ENCODE measurements at regions not wholly inside any gene's neighbourhood (a gene's known extent, or its start where the extent isn't known, plus 50 kb on each side); places are given as distances from the start of the nearest gene placed in this dataset.

DNA sequence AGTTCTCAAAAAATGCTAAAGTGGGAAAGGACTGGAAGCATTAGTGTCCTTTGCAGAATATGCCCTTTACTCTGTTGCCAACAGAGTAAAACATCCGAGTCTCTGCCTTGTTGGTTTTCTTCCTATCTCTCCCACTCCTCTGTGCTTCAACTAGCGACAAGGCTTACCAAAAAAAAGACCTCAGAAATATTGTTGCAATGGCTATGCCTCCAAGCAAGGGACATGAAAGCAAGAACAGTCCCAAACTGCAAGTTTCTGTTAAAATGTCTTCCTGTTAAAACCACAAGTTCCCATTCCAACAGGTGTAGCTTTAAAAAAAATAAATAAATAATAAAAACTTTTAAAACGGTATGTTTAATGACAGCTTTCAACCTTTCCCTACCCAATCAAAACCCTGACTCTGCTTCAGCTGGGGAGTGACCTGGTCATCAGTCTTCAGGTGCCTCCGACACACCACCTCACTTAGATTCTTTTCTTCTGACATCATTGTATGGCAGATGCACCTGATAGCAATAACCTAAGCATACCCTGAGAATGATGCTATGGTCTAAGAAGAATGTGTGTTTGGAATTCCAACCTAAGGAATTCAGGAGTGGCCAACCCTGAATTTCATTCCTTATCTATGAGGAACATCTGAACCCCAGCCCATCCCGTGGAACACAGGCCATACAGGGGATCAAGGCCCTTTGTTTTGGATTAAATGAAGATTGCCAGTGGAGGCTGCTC, 81.0 kb downstream of the RPS29 start:
- no peak overlapping the region for H3K4me3 ChIP-seq
- no peak for DNase-seq (ENCODE audit: low spot score)
- TF ChIP-seq, protein P1, sequence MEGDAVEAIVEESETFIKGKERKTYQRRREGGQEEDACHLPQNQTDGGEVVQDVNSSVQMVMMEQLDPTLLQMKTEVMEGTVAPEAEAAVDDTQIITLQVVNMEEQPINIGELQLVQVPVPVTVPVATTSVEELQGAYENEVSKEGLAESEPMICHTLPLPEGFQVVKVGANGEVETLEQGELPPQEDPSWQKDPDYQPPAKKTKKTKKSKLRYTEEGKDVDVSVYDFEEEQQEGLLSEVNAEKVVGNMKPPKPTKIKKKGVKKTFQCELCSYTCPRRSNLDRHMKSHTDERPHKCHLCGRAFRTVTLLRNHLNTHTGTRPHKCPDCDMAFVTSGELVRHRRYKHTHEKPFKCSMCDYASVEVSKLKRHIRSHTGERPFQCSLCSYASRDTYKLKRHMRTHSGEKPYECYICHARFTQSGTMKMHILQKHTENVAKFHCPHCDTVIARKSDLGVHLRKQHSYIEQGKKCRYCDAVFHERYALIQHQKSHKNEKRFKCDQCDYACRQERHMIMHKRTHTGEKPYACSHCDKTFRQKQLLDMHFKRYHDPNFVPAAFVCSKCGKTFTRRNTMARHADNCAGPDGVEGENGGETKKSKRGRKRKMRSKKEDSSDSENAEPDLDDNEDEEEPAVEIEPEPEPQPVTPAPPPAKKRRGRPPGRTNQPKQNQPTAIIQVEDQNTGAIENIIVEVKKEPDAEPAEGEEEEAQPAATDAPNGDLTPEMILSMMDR (IDR thresholded peaks at IDR 0.05), result no peak
- no peak overlapping the region for H3K27ac ChIP-seq

DNA sequence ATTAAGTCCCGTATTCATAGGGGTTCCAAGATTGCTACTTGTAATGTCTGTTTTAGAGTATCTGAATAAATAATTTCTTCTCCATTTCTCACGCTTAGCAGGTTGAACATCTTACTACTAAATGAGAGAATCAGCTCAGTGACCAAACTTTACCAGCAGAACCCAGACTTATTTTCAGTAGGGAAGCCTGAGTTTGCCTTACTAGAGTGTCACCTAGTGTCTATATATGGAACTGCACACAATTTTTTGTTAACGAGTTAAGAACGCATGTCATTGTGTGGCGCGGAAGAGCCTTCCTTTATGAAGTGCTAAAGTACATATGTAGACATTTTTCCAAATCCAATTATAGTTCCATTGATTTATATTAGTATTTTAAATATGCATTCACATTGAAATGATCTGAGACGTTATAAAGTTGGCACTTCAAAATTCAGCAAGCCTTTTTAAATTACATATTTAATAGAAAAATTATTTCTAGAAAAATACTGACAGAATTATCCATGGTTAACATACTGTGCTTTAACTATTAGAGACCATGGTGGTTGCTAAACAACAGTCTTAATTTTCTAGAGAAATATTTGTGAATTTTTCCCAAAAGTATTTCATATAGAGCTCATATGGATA, 88.3 kb downstream of the RPS29 start:
- no peak for DNase-seq (ENCODE audit: low spot score)
- TF ChIP-seq, protein P1 (IDR thresholded peaks at IDR 0.05), result peak; percentile 73
- no peak overlapping the region for H3K4me3 ChIP-seq

DNA sequence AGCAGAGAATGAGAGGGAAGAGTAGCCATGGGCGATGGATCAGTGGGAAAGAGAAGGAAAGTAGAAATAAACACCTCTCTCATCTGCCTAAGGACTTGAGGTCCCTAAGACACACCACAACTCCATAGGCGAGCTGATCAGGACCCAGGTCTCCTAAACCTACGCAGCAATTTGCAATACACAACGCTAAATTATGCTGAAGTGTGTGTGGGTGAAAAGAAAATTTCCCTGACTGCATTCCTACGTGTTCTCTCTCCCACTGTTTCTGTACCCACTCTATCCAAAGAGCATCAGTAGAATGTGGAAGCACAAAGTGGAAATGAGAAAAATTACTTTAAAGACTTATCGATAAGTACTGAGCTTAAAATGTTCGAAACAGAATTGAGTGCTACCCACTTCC, 88.9 kb downstream of the RPS29 start:
- TF ChIP-seq, protein P1 (IDR thresholded peaks at IDR 0.05), result no peak
- no peak overlapping the region for H3K27ac ChIP-seq
- H3K4me3 ChIP-seq, result no peak overlapping the region
- no peak for DNase-seq (ENCODE audit: low spot score)

More for the DNA sequence above, 88.3 kb downstream of the RPS29 start:
- H3K27ac ChIP-seq, result no peak overlapping the region

DNA sequence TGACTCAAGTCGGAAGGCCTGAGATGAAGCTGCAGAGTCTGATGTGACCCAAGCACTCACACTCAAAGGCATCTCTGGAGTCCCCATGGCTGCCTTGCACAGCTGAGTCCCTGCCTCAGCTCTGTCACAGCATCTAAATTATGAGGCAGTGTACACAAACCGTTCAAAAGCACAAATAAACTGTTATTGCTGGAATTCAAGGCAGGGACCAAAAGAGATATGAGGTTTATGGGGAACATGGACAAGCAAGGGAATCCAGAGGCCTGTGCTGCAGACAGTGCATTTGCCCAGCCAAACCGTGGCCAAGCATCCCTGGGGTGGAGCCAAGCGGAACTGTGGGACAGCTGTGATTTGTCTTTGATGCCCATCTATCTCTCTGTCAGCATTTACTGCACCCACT, 91.3 kb downstream of the RPS29 start:
- Histone ChIP-seq H3K27ac (no peak overlapping the region), H3K4me3 (no peak overlapping the region)
- no peak for DNase-seq (ENCODE audit: low spot score)
- TF ChIP-seq, protein P1 (IDR thresholded peaks at IDR 0.05), result no peak

DNA sequence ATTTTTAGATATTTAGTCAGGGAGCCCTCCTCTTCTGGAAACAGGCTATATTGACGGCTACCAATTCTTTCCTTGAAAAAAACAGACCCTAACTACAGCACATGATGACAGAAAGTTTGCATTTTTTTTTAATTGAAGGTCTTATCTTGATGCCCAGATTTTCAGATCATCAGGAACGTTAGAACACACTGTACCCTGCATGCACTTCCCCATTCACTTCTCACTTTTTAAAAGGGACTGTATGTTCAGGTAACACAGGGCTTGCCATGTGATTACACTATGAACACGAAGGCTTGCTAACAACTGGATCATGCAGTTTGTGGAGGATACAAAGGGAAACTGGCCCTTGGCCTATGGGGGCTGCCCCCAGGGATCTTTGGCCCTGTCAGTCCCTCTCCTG, 92.6 kb downstream of the RPS29 start:
- Histone ChIP-seq H3K27ac (no peak overlapping the region), H3K4me3 (no peak overlapping the region)
- DNase-seq (ENCODE audit: low spot score), result no peak
- TF ChIP-seq, protein P1 (IDR thresholded peaks at IDR 0.05), result no peak

DNA sequence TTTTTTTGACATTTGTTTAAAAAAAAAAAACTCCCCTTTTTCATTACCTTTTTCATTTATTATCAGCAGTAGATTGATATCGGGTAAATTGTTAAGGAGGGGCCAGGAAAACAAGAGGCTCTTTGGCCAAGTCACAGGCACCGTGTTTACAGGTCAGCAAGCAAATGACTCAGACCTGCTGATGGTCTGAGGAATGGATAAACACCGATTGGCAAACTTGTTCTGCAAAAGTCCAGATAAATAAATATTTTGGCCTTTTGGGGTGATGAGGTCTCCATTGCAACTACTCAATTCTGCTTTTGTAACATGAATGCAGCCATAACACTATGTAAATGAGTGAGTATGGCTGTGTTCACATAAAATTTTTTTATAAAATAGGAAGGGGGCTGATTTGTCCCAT, 94.0 kb downstream of the RPS29 start:
- no peak for DNase-seq (ENCODE audit: low spot score)
- H3K4me3 ChIP-seq, result no peak overlapping the region
- H3K27ac ChIP-seq, result no peak overlapping the region
- TF ChIP-seq, protein P1 (IDR thresholded peaks at IDR 0.05), result no peak

DNA sequence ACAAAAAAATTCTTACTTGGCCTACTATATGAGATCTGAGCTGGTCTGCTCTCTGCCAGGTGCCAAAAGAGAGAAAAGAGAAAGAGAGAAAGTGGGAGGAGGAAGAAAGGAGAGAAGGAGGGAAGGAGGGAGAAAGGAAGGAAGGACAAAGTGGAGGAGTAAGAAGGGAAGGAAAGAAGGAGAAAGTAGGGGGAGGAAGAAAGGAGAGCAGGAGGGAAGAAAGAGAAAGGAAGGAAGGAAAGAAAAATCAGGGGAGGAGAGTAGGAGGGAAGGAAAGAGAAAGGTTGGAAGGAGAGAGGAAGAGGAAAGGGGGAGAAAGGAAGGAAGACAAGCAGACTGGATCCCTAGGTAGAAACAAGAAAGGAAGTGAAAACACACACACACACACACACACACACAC, 96.8 kb downstream of the RPS29 start:
- DNase-seq (ENCODE audit: low spot score), result no peak
- TF ChIP-seq, protein P1 (IDR thresholded peaks at IDR 0.05), result no peak
- H3K27ac ChIP-seq, result no peak overlapping the region
- no peak overlapping the region for H3K4me3 ChIP-seq

Data from coronary artery (tissue), 2 donors.